GM12872 (cell line): ENCODE measurements at regions not wholly inside any gene's neighbourhood (a gene's known extent, or its start where the extent isn't known, plus 50 kb on each side); places are given as distances from the start of the nearest gene placed in this dataset.

ENCODE experiments used
- CTCF ChIP-seq: IDR thresholded peaks from 3 replicates; pipeline ENCODE4 v1.5.1; 2011; ENCODE audit warnings: low read depth, mild to moderate bottlenecking, low read length, moderate library complexity; ENCODE audit not compliant: insufficient read depth

DNA sequence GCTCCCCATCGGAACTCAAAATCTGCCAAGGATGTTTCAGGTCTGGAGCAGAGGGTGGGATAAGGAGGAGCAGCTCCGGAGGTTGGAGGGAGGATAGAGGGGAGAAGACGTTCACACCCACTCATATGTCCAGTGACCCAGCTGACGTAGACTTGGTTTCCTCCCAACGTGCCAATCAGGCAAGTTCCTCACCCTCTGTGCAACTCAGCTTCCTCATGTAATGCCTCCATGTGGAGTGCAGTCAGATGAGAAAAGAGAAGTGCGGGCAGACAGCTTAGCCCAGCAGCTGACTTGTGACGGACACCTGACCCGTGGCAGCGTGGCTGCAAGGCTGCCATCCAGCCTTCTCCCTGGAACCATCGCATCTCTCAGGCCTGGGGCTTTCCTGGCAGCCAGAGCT, 86.8 kb downstream of the NPTX2 start:
- no peak for TF ChIP-seq CTCF

DNA sequence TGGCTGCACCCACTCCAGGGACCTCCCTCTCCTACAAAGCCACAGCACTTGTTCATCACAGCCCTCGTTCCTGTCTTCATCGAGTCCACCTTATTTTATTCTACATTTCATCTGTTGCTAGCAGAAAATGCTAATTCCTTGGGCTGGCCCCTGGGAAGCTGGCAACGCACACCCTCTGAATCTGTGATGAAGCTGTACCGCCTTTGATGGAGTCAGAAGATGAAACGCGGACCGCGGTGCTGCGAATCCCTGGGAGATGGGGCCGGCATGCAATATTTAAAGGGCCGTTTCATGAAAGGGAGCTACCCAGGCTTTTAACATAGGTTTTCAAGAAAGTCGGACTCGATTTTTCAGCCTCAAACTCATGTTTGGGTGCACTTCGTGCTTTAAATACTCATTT, 88.5 kb downstream of the NPTX2 start:
- no peak for TF ChIP-seq CTCF

- TF ChIP-seq CTCF: no peak
Observed at GRCh38 chr7:98707076-98707475, 90.0 kb downstream of the NPTX2 start.

DNA sequence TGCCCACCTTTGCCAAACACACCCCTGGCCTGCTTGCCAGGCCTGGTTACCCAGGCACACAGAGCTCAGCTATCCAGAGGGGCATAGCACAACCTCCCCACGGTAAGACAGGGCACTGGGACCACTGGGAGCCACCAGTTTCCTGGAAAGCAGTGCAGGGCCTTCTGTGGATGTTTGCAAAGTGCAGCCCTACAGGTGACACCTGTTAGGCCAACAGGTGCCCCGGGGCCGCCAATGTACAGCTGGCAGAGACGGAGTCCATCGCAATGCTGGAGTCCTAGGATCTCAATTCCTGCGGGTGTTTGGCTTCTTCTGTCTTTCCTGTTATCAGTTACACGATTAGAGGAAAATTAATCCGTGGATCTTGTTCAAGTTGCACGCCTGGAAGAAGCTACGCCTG, 94.9 kb downstream of the NPTX2 start:
- no peak for TF ChIP-seq CTCF

- no peak for TF ChIP-seq CTCF
Observed at GRCh38 chr7:98713165-98713810, 96.2 kb downstream of the NPTX2 start.

- TF ChIP-seq CTCF: no peak
Observed at GRCh38 chr7:98719396-98719795, 102.3 kb downstream of the NPTX2 start.

GRCh38 chr7:98722402-98722801, 105.3 kb downstream of the NPTX2 start:
- no peak for TF ChIP-seq CTCF

- no peak for TF ChIP-seq CTCF
Observed at GRCh38 chr7:98724591-98724990, 107.5 kb downstream of the NPTX2 start.
